HG02981 (cell line): ENCODE measurements at regions not wholly inside any gene's neighbourhood (a gene's known extent, or its start where the extent isn't known, plus 50 kb on each side); places are given as distances from the start of the nearest gene placed in this dataset.
"Not testable (repeated sequence)": the region's sequence is repeated elsewhere in the genome, so short reads cannot be mapped to it uniquely, and the experiment has no call there.

Experiments used
- ATAC-seq: cut with Tn5 transposase; IDR thresholded peaks from one replicate; pipeline ENCODE4 v1.9.1; 2021; ENCODE audit warnings: mild to moderate bottlenecking, moderate library complexity; ENCODE audit not compliant: unreplicated experiment

- ATAC-seq, result peak; percentile 72
These were observed 542.6 kb downstream of the ZBBX start for GRCh38 chr3:166837535-166837934.

GRCh38 chr3:166836836-166837235, 543.3 kb downstream of the ZBBX start:
- ATAC-seq, result no peak

GRCh38 chr3:166829896-166830295, 550.2 kb downstream of the ZBBX start:
- no peak for ATAC-seq

- ATAC-seq, result no peak
These were observed 561.6 kb downstream of the ZBBX start for GRCh38 chr3:166818464-166818863.

GRCh38 chr3:166817269-166817668, 562.8 kb downstream of the ZBBX start:
- not testable (repeated sequence) for ATAC-seq

- ATAC-seq, result no peak
These were observed 569.2 kb downstream of the ZBBX start for GRCh38 chr3:166810741-166811445.

GRCh38 chr3:166809520-166809919, 570.6 kb downstream of the ZBBX start:
- no peak for ATAC-seq

GRCh38 chr3:166788936-166789335, 591.2 kb downstream of the ZBBX start:
- ATAC-seq, result no peak

- ATAC-seq, result no peak
These were observed 594.2 kb downstream of the ZBBX start for GRCh38 chr3:166785876-166786275.

- no peak for ATAC-seq
These were observed 596.9 kb downstream of the ZBBX start for GRCh38 chr3:166783206-166783605.

GRCh38 chr3:166764698-166765318, 615.3 kb downstream of the ZBBX start:
- ATAC-seq, result no peak

- ATAC-seq, result no peak
These were observed 620.2 kb downstream of the ZBBX start for GRCh38 chr3:166759736-166760513.

GRCh38 chr3:166752214-166752613, 627.9 kb downstream of the ZBBX start:
- no peak for ATAC-seq

GRCh38 chr3:166743481-166744134, 636.5 kb downstream of the ZBBX start:
- no peak for ATAC-seq

GRCh38 chr3:166734734-166735133, 645.4 kb downstream of the ZBBX start:
- ATAC-seq, result no peak

GRCh38 chr3:166731701-166732100, 648.4 kb downstream of the ZBBX start:
- no peak for ATAC-seq

GRCh38 chr3:166721466-166721865, 658.6 kb downstream of the ZBBX start:
- no peak for ATAC-seq

- ATAC-seq, result no peak
These were observed 665.9 kb downstream of the ZBBX start for GRCh38 chr3:166714206-166714605.

- no peak for ATAC-seq
These were observed 666.3 kb downstream of the ZBBX start for GRCh38 chr3:166713787-166714186.

- no peak for ATAC-seq
These were observed 674.0 kb downstream of the ZBBX start for GRCh38 chr3:166706094-166706493.

GRCh38 chr3:166697495-166697894, 682.6 kb downstream of the ZBBX start:
- ATAC-seq, result no peak
